ENCODE measurements at regions not wholly inside any gene's neighbourhood (a gene's known extent, or its start where the extent isn't known, plus 50 kb on each side); places are given as distances from the start of the nearest gene placed in this dataset.

- Histone ChIP-seq H3K9me3 (ENCODE audit: control insufficient read depth in 5 of 5, low read length in 5 of 5) (no peaks in the 10 kb centered on the region), H3K27me3 (ENCODE audit: control insufficient read depth in 5 of 5, insufficient read depth in 4 of 5, low read length in 5 of 5) (peaks cover 0 to 3% (median 0%) of the 10 kb centered on the region in 5 donors), H3K4me1 (ENCODE audit: control insufficient read depth in 5 of 5, insufficient read depth in 5 of 5, low read length in 5 of 5) (no peaks in the 10 kb centered on the region), H3K36me3 (ENCODE audit: control insufficient read depth in 5 of 5, insufficient read depth in 5 of 5, low read length in 5 of 5) (no peaks in the 10 kb centered on the region), H3K27ac (ENCODE audit: low read depth, low read length) (no peak overlapping the region), H3K4me3 (ENCODE audit: low read depth in 1 of 5, low read length in 5 of 5) (no peak overlapping the region), H3K9ac (ENCODE audit: low read length in 5 of 5) (no peak overlapping the region)
Measured at GRCh38 chr13:44817131-44817671, 172.1 kb downstream of the NUFIP1 start.

DNA sequence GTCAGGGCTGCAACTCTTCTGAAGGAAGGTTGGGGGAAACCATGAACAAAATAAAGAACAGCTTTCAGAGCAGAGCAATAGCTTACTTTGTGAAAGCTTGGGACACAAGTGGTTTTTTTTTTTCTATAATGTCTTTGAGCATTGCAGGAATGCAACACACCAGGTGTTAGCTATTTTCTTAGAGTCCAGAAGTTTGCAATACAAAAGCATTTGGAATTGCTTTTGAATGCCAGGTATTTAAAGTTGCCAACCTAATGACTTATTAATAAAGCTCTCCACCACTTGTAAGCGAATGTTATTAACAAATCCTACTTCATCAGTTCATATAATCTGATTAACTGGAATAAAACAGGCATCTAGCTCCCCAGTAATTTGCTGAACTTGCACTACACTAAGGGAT lies 172.6 kb downstream of the NUFIP1 start:
- Histone ChIP-seq H3K9ac (ENCODE audit: low read length in 5 of 5) (no peak overlapping the region), H3K4me1 (ENCODE audit: control insufficient read depth in 5 of 5, insufficient read depth in 5 of 5, low read length in 5 of 5) (no peaks in the 10 kb centered on the region), H3K9me3 (ENCODE audit: control insufficient read depth in 5 of 5, low read length in 5 of 5) (no peaks in the 10 kb centered on the region)

DNA sequence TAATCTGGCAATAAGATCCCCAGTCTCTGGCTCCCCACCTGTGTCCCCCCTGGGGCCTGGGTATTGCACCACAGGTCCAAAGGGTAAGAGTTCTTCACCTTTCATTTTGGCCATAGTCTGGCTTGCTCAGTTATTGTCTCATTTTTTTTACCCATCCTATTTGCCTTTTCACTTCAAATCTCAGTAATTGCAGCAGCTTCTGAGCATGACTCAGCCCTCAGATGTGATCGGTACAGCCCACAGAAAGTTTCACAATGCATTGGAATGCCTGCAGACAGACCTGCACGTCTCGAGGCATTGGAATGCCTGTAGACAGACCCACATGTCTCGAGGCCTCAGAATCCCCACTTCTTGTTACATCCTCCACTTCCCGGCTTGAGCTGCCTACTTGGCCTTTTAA lies 173.6 kb downstream of the NUFIP1 start:
- H3K4me3 ChIP-seq (ENCODE audit: low read depth in 1 of 5, low read length in 5 of 5) = no peak overlapping the region
- no peak overlapping the region for H3K27ac ChIP-seq (ENCODE audit: low read depth, low read length)
- H3K4me1 ChIP-seq (ENCODE audit: control insufficient read depth in 5 of 5, insufficient read depth in 5 of 5, low read length in 5 of 5) = no peaks in the 10 kb centered on the region
- peaks cover 0 to 3% (median 0%) of the 10 kb centered on the region in 5 donors for H3K27me3 ChIP-seq (ENCODE audit: control insufficient read depth in 5 of 5, insufficient read depth in 4 of 5, low read length in 5 of 5)
- no peaks in the 10 kb centered on the region for H3K9me3 ChIP-seq (ENCODE audit: control insufficient read depth in 5 of 5, low read length in 5 of 5)
- H3K36me3 ChIP-seq (ENCODE audit: control insufficient read depth in 5 of 5, insufficient read depth in 5 of 5, low read length in 5 of 5) = no peaks in the 10 kb centered on the region
- no peak overlapping the region for H3K9ac ChIP-seq (ENCODE audit: low read length in 5 of 5)

More for the DNA sequence above, 172.6 kb downstream of the NUFIP1 start:
- Histone ChIP-seq H3K27me3 (ENCODE audit: control insufficient read depth in 5 of 5, insufficient read depth in 4 of 5, low read length in 5 of 5) (peaks cover 0 to 3% (median 0%) of the 10 kb centered on the region in 5 donors), H3K36me3 (ENCODE audit: control insufficient read depth in 5 of 5, insufficient read depth in 5 of 5, low read length in 5 of 5) (no peaks in the 10 kb centered on the region), H3K4me3 (ENCODE audit: low read depth in 1 of 5, low read length in 5 of 5) (no peak overlapping the region), H3K27ac (ENCODE audit: low read depth, low read length) (no peak overlapping the region)

GRCh38 chr13:44814836-44815235 lies 174.4 kb downstream of the NUFIP1 start:
- H3K27me3 ChIP-seq (ENCODE audit: control insufficient read depth in 5 of 5, insufficient read depth in 4 of 5, low read length in 5 of 5) = peaks cover 0 to 3% (median 0%) of the 10 kb centered on the region in 5 donors
- H3K4me3 ChIP-seq (ENCODE audit: low read depth in 1 of 5, low read length in 5 of 5) = no peak overlapping the region
- no peak overlapping the region for H3K27ac ChIP-seq (ENCODE audit: low read depth, low read length)
- no peaks in the 10 kb centered on the region for H3K36me3 ChIP-seq (ENCODE audit: control insufficient read depth in 5 of 5, insufficient read depth in 5 of 5, low read length in 5 of 5)
- H3K9me3 ChIP-seq (ENCODE audit: control insufficient read depth in 5 of 5, low read length in 5 of 5) = no peaks in the 10 kb centered on the region
- H3K9ac ChIP-seq (ENCODE audit: low read length in 5 of 5) = no peak overlapping the region
- H3K4me1 ChIP-seq (ENCODE audit: control insufficient read depth in 5 of 5, insufficient read depth in 5 of 5, low read length in 5 of 5) = no peaks in the 10 kb centered on the region

- Histone ChIP-seq H3K4me3 (ENCODE audit: low read depth in 1 of 5, low read length in 5 of 5) (no peak overlapping the region), H3K36me3 (ENCODE audit: control insufficient read depth in 5 of 5, insufficient read depth in 5 of 5, low read length in 5 of 5) (no peaks in the 10 kb centered on the region), H3K27me3 (ENCODE audit: control insufficient read depth in 5 of 5, insufficient read depth in 4 of 5, low read length in 5 of 5) (peaks cover 0 to 3% (median 0%) of the 10 kb centered on the region in 5 donors), H3K27ac (ENCODE audit: low read depth, low read length) (no peak overlapping the region), H3K9ac (ENCODE audit: low read length in 5 of 5) (no peak overlapping the region), H3K4me1 (ENCODE audit: control insufficient read depth in 5 of 5, insufficient read depth in 5 of 5, low read length in 5 of 5) (no peaks in the 10 kb centered on the region), H3K9me3 (ENCODE audit: control insufficient read depth in 5 of 5, low read length in 5 of 5) (no peaks in the 10 kb centered on the region)
Measured at GRCh38 chr13:44814161-44814560, 175.1 kb downstream of the NUFIP1 start.

DNA sequence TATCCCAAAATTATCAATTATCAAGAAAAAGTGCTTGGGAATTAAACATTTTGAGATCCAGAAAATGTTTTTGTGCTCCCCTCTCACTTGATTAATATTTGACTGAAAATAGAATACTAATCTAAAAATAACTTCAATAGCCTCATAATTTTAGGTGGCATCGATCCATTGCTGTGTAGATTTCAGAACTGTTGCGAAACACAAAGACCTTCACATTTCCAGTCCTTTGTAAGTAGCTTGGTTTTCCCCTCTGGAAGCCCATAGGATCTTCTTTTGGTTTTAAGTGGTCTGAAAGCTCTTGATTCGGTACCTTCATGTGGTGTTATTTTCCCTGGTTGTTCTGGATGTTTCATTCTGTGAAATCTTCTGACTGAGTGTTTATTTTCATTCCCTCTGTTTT lies 176.5 kb downstream of the NUFIP1 start:
- Histone ChIP-seq H3K9ac (ENCODE audit: low read length in 5 of 5) (no peak overlapping the region), H3K36me3 (ENCODE audit: control insufficient read depth in 5 of 5, insufficient read depth in 5 of 5, low read length in 5 of 5) (no peaks in the 10 kb centered on the region), H3K9me3 (ENCODE audit: control insufficient read depth in 5 of 5, low read length in 5 of 5) (no peaks in the 10 kb centered on the region), H3K4me3 (ENCODE audit: low read depth in 1 of 5, low read length in 5 of 5) (no peak overlapping the region), H3K27ac (ENCODE audit: low read depth, low read length) (no peak overlapping the region), H3K4me1 (ENCODE audit: control insufficient read depth in 5 of 5, insufficient read depth in 5 of 5, low read length in 5 of 5) (no peaks in the 10 kb centered on the region), H3K27me3 (ENCODE audit: control insufficient read depth in 5 of 5, insufficient read depth in 4 of 5, low read length in 5 of 5) (peaks cover 0 to 3% (median 0%) of the 10 kb centered on the region in 5 donors)

GRCh38 chr13:44810061-44810840 lies 179.0 kb downstream of the NUFIP1 start:
- Histone ChIP-seq H3K4me1 (ENCODE audit: control insufficient read depth in 5 of 5, insufficient read depth in 5 of 5, low read length in 5 of 5) (no peaks in the 10 kb centered on the region), H3K36me3 (ENCODE audit: control insufficient read depth in 5 of 5, insufficient read depth in 5 of 5, low read length in 5 of 5) (no peaks in the 10 kb centered on the region), H3K9ac (ENCODE audit: low read length in 5 of 5) (no peak overlapping the region), H3K4me3 (ENCODE audit: low read depth in 1 of 5, low read length in 5 of 5) (no peak overlapping the region), H3K27ac (ENCODE audit: low read depth, low read length) (no peak overlapping the region), H3K9me3 (ENCODE audit: control insufficient read depth in 5 of 5, low read length in 5 of 5) (no peaks in the 10 kb centered on the region), H3K27me3 (ENCODE audit: control insufficient read depth in 5 of 5, insufficient read depth in 4 of 5, low read length in 5 of 5) (no peaks in the 10 kb centered on the region)

GRCh38 chr13:44809190-44809589 lies 180.1 kb downstream of the NUFIP1 start:
- Histone ChIP-seq H3K36me3 (ENCODE audit: control insufficient read depth in 5 of 5, insufficient read depth in 5 of 5, low read length in 5 of 5) (no peaks in the 10 kb centered on the region), H3K27ac (ENCODE audit: low read depth, low read length) (no peak overlapping the region), H3K4me3 (ENCODE audit: low read depth in 1 of 5, low read length in 5 of 5) (no peak overlapping the region), H3K27me3 (ENCODE audit: control insufficient read depth in 5 of 5, insufficient read depth in 4 of 5, low read length in 5 of 5) (no peaks in the 10 kb centered on the region), H3K9me3 (ENCODE audit: control insufficient read depth in 5 of 5, low read length in 5 of 5) (no peaks in the 10 kb centered on the region), H3K4me1 (ENCODE audit: control insufficient read depth in 5 of 5, insufficient read depth in 5 of 5, low read length in 5 of 5) (no peaks in the 10 kb centered on the region), H3K9ac (ENCODE audit: low read length in 5 of 5) (no peak overlapping the region)

DNA sequence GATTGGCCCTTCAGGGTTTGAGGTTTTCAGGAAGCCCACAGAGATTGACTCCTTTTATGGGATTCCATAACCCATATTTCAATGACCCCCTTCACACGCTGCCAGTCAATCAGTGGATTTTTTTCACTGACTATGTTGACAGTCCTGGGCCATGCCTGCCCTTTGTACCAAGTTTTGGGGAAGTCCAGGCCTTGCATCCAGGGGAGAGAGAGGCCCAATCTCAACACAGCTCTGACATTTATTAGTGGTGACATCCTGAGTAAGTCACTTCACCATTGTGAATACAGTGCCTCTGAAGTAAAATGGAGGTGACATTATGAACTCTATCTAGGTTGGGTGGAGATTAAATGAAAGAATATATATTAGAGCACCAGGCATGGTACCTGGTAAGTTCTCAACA lies 181.1 kb downstream of the NUFIP1 start:
- peaks cover 0 to 3% (median 0%) of the 10 kb centered on the region in 5 donors for H3K4me1 ChIP-seq (ENCODE audit: control insufficient read depth in 5 of 5, insufficient read depth in 5 of 5, low read length in 5 of 5)
- H3K27me3 ChIP-seq (ENCODE audit: control insufficient read depth in 5 of 5, insufficient read depth in 4 of 5, low read length in 5 of 5) = no peaks in the 10 kb centered on the region
- H3K27ac ChIP-seq (ENCODE audit: low read depth, low read length) = no peak overlapping the region
- H3K9ac ChIP-seq (ENCODE audit: low read length in 5 of 5) = no peak overlapping the region
- H3K9me3 ChIP-seq (ENCODE audit: control insufficient read depth in 5 of 5, low read length in 5 of 5) = no peaks in the 10 kb centered on the region
- H3K4me3 ChIP-seq (ENCODE audit: low read depth in 1 of 5, low read length in 5 of 5) = no peak overlapping the region
- H3K36me3 ChIP-seq (ENCODE audit: control insufficient read depth in 5 of 5, insufficient read depth in 5 of 5, low read length in 5 of 5) = no peaks in the 10 kb centered on the region

DNA sequence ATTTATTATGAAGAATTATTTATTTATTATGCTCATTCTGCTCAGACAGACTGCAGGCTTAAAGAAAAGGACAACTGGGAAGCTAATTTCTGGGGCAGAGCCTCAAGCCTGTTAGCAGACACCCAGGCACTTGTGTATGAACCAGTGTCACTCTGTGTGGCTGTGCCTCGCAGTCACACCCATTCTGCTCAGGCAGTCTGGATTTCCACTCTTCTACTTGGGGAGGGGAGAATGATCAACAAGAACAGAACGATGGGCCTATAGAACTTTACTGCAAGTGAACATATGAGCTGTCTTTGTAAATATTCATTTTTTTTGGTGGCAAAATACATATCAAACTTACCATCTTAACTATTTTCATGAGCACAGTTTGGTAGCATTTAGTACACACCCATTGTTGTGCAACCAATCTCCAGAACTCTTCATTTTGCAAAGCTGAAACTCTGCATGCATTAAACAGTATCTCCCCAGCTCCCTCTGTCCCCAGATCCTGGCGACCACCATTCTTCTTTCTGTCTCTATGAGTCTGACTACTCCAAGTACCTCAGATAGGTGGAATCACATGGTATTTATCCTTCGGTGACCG lies 181.7 kb downstream of the NUFIP1 start:
- Histone ChIP-seq H3K9me3 (ENCODE audit: control insufficient read depth in 5 of 5, low read length in 5 of 5) (no peaks in the 10 kb centered on the region), H3K4me3 (ENCODE audit: low read depth in 1 of 5, low read length in 5 of 5) (no peak overlapping the region), H3K4me1 (ENCODE audit: control insufficient read depth in 5 of 5, insufficient read depth in 5 of 5, low read length in 5 of 5) (peaks cover 0 to 8% (median 0%) of the 10 kb centered on the region in 5 donors), H3K27ac (ENCODE audit: low read depth, low read length) (no peak overlapping the region), H3K36me3 (ENCODE audit: control insufficient read depth in 5 of 5, insufficient read depth in 5 of 5, low read length in 5 of 5) (no peaks in the 10 kb centered on the region), H3K9ac (ENCODE audit: low read length in 5 of 5) (no peak overlapping the region), H3K27me3 (ENCODE audit: control insufficient read depth in 5 of 5, insufficient read depth in 4 of 5, low read length in 5 of 5) (no peaks in the 10 kb centered on the region)
